Effector CD4-positive, alpha-beta T cell (primary cell): ENCODE measurements at regions not wholly inside any gene's neighbourhood (a gene's known extent, or its start where the extent isn't known, plus 50 kb on each side); places are given as distances from the start of the nearest gene placed in this dataset.
"Not testable (repeated sequence)": the region's sequence is repeated elsewhere in the genome, so short reads cannot be mapped to it uniquely, and the experiment has no call there.

Experiments used
- DNase-seq: peaks from one replicate; pipeline ENCODE4 v3.0.0-alpha.2; 2020

DNA sequence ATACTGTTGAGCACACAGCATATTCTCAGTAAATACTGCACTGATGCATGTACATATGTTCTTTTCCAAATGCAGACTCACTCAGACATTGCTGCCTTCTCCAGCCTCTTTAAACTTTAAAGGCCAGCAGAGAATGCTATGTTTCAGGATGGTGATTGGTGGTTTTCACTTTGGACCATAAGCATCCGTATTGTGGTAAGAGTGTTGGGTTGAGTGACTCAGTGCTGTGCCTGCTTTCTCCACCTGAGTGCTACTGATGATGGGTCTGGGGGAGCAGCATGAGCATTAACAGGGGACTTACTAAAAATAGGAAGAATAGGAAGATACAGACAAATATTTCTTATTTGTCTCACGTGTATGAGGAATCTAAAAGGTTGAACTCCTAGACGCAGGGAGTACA is 56.3 kb upstream of the ZNF92 start:
- no peak for DNase-seq

DNA sequence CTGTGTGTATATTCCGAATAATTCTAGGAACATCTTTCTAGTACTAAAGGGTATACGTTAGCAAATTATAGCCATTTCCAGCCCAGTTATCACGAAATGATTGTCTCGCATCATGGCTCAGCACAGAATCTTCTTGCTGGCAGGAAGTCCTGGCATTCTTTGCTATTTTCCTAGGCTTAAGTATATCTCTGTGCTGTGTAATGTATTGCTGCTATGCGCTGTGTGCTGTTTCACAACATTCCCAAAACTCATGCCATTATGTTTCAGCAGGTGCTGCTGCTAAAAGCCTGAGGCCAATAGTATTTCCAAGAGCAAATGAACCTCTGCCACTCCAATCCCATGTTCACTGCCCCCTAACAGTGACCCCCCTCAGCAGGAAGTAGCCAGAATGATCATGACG is 62.9 kb upstream of the ZNF92 start:
- no peak for DNase-seq

DNA sequence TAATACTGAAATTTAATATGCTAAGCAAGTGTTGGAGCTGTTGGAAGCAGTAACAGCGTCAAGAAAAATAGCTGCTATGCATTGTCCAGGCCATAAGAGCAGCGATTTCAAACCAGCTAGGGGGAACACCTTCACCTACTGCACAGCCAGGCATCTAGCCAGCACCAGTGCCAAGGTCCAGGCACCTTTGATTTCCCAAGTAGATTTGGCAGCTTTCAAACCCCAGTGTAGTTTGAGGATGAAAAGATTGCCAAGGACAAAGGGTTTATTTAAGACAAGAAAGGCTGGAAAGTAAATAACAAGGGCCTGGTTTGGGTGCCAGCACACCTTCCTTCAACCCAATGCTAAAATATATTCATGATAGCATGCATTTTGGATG is 65.4 kb upstream of the ZNF92 start:
- no peak for DNase-seq

DNA sequence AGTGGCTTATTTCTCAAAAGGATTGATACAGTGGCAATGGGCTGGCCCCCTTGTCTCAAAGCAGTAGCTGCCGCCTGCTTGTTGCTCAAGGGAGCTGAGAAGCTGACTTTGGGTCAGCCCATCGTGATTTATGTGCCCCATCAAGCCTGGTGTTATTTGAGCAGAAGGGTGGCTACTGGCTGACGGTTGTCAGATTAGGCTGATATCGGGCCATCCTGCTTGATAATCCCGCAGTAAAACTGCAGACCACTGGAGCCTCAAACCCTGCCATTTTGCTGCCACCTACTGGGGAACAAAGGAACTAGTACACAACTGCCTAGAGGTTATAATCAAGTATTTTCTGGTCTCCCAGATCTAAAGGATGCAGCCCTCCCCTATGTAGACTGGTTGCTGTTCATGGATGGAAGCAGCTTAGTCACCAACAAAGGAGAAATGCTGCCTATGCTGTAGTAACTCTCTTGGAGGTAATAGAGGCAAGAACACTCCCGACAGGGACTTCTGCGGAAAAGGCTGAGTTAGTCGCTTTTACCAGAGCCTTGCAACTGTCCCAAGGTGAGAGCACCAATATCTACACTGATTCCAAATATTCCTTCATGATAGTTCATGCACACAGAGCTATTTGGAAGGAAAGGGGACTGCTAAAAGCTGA is 65.9 kb upstream of the ZNF92 start:
- DNase-seq, result peak; percentile 3

DNA sequence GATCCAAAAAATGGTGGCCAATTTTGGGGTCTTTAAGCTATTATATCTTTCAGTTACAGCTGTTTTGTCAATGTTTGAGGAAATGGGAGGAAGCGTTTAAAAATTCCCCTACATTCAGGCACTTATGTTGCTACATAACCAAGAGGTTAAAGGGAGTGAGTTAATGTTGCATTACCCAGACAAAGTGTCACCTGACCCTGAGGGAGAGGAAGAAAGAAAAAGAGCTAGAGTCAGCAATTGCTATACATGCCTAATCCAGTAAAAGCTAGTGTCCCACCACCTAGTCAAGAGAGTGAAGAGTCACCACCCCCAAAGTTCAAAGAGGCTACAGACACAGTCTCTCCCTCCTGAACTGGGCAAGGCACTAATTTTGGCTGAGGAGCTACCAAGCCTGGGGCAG is 69.5 kb upstream of the ZNF92 start:
- no peak for DNase-seq

DNA sequence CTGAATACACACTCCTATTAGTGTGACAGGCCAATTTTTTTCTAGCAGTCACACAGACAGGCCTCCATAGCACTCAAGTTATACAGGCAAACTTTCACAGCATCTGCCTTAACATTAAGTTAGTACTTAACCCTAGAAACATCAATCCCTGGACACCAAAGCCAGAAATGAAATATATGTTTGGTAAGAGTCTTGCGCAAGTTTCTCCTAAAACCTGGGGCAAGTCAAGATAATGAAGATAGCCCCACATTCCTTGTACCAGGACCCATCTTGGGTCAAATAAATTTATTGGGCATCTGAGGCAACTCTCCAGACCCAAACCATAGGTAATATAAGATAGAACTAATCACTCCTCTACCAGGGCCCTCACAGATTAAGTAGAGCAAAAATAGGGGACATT is 70.8 kb upstream of the ZNF92 start:
- DNase-seq, result no peak

DNA sequence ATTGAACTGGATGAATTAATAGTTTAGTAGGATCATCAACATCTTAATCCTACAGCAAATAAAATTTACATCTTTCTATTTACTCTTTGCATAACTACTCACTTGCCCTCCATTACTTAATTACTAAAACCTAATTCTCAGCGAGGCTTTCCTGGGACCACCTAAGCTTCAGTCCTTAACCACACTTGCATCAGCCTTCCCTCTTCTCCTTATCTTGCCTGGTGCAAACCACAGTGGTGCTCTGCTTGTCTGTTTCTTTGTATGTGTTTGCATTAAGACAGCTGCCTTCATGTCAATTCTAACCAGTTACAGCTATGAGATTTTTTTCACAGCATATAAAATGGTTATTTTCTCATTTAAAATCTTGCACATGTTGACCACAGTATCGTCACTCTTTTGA is 72.6 kb upstream of the ZNF92 start:
- no peak for DNase-seq

DNA sequence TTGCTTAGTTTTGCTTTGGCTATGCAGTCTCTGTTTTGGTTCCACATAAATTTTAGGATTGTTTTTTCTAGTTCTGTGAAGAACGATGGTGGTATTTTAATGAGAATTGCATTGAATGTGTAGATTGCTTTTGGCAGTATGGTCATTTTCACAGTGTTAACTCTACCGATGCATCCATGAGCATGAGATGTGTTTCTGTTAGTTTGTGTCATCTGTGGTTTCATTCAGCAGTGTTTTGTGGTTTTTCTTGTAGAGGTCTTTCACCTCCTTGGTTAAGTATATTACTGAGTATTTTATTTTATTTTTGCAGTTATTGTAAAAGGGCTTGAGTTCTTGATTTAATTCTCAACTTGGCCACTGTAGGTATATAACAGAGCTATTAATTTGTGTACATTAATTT is 78.2 kb upstream of the ZNF92 start:
- no peak for DNase-seq

DNA sequence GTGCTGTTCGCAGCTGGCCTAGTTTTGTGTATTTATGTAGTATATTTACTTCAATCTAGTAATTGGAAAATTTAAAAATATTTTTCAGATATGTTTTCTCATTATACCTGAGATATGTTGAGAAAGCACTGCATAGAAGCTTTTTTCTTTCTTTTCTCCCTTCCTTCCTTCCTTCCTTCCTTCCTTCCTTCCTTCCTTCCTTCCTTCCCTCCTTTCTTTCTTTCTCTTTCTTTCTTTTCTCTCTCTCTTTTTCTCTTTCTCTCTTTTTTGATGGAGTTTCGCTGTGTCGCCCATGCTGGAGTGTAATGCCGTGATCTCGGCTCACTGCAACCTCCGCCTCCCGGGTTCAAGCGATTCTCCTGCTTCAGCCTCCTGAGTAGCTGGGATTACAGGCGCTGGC is 83.3 kb upstream of the ZNF92 start:
- not testable (repeated sequence) for DNase-seq

DNA sequence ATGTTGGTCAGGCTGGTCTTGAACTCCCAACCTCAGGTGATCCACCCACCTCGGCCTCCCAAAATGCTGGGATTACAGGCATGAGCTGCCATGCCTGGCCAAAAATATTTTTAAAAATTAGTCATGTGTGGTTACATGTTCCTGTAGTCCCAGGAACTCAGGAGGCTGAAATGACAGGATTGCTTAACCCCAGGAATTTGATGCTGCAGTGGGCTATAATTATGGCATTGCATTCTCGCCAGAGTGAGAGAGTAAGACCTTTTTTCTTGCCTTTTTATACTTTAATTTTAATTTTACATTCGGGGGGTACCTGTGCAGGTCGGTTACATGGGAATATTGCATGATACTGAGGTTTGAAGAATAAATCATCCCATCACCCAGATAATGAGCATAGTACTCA is 86.6 kb upstream of the ZNF92 start:
- DNase-seq, result no peak

DNA sequence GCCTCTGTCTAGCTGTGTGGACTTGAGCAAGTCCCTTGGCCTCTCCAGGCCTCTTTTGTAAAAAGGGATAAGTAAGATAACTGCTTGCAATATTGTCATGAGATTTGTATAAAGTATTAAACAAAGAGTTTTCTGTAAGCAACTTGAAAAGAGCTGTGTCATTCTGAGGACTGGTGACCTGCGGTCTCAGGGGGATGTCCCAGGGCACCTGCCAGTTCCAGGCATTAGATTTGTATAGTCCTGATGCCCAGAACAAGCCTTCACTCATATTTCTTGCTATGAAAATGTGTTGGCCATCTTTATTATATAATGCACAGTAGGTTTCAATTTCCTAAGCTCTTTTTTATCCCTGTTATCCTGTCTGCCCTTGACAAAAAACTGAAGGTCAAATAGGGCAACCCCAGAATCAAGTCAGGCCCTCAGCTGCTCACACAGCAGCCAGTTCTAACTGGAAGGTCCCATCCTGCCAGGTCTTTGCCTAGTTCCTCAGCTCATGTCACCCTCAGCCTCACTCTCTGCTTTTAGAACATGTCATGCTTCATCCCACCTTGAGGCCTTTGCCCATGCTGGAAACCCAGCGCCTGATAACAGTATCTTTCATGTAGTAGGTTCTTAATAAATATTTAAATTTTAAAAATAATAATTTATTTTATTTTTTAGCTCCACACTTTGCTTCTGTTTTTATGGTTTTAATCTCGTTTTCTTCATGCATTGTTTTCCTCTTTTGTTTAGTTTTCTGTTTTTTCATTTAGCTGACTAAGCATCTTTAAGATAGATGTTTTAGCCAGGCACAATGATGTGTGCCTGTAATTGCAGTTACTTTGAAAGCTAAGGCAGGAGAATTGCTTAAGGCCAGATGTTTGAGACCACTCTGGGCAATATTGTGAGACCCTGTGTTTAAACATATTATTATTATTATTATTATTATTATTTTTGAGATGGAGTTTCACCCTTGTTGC is 87.5 kb upstream of the ZNF92 start:
- no peak for DNase-seq

DNA sequence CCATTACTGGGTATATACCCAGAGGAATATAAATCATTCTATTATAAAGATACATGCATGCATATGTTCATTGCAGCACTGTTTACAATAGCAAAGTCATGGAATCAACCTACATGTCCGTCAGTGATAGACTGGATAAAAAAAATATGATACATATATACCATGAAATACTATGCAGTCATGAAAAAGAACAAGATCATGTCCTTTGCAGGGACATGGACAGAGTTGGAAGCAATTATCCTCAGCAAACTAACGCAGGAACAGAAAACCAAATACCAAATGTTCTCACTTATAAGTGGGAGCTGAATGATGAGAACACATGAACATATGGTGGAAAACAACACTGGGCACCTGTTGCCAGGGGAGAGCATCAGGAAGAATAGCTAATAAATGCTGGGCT is 88.4 kb upstream of the ZNF92 start:
- DNase-seq, result not testable (repeated sequence)

DNA sequence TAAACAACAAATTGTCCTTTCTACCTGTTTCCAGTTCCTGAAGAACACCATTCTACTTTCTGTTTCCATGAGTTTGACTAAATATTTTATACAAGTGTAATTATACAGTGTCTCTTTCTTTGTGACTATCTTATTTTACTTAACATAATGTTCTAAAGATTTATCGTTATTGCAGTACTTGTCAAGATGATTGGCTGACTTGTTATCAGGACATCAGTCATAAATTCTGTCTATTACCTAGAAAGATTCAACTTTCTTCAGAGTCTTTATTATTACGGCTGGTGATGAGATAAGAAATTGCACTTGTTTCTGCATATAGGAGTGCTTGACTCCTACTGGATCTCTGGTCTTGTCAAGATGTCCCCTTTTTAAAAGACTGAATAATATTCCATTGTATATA is 93.9 kb upstream of the ZNF92 start:
- no peak for DNase-seq

DNA sequence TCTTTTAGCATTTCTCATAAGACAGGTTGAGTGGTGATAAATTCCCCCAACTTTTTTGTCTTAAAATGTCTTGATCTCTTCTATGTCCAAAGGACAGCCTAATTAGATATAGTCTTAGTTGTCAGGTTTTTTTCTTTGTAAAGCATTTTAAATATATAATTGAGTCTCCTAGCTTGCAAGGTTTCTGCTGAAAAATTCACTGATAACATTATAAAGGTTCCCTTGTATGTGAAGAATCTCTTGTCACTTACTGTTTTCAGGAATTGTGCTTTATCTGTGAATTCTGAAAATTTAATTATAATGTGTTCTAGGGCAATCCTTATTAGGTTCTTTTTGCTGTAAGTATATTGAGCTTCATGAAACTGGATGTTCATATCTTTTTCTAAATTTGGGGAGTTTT is 96.8 kb upstream of the ZNF92 start:
- no peak for DNase-seq

DNA sequence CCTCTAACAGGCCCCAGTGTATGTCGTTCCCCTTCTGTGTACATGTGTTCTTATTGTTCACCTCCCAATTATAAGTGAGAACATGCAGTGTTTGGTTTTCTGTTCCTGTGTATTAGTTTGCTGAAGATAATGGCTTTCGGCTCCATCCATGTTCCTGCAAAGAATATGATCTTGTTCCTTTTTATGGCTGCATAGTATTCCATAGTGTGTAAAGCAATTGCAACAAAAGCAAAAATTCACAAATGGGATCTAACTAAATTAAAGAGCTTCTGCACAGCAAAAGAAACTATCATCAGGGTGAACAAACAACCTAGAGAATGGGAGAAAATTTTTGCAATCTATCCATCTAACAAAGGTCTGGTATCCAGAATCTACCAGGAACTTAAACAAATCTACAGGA is 102.2 kb upstream of the ZNF92 start:
- not testable (repeated sequence) for DNase-seq

DNA sequence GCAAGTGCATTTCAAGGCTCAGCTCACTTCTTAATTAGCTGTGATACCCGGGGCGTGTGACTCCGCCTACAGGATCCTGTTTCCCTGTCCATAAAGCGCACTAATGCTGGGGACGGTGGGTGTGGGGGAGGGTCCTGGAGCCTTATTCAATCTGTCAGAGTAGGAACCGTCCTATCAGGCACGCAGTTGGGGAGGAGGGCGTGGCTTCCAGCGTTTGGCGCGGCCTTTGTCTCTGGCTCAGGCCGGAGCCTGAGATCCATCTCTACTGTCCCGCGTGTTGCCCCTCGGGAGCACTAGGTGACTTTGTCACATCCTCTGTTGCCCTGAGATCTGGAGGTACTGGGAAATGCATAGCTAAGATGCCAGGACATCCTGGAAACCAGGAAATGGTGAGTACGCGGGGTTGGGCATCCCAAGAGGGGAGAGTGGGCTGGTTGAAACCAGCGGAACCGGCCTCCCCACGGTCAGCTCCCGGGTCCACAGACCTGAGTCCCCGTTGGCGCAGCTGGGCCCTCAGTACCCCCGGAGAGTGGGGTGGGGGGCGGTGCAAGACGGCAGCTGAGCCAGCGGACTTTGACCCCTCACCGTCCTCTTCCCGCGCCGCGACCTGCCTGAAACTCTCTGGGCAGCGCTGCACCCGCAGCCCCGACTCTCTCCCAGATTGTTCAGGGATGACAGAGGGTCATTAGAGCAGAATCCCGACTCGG is 104.4 kb upstream of the ZNF92 start:
- no peak for DNase-seq

DNA sequence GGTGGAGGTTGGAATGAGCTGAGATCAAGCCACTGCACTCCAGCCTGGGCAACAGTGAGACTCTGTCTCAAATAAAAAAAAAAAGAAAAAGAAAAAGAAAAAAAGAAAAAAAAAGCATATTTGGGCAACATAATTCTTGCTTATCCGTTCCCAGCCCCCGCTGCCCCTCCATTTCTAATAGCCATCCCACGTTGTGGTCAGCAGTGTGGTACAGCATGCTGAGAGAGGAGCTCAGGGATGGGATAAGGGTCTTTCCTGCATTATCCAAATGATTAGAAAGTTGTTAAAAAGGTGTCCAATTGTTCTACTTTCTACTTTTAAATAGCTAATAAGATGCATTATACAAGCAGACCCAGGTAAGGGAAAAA is 104.9 kb upstream of the ZNF92 start:
- no peak for DNase-seq

DNA sequence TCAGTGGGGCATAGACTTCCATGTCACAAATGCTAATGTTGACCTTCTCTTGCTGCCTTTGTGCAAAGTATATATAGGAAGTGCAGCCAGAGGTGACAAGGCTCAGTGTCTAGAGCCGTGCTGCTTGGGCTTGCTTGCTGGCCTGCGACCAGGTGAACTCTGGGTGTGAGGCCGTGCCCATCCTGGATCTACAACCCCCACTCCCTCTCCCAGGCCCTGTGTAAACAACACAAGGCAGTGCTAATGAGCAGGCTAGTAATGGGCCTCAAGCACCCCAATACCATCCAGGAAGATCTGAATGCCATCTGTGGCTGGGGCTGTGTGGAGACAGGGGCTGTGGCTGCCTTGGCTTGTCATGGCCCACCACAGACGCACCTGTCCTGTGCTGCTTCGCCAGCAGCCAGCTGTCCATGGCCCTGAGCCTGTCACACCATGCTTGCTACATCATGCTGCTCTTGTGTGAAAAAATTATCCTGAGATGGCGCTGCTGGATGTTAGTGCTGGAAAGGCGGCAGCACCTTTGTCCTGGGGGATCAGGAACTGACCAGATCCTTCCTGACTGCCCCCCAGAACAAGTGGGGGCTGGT is 107.6 kb upstream of the ZNF92 start:
- DNase-seq, result no peak

DNA sequence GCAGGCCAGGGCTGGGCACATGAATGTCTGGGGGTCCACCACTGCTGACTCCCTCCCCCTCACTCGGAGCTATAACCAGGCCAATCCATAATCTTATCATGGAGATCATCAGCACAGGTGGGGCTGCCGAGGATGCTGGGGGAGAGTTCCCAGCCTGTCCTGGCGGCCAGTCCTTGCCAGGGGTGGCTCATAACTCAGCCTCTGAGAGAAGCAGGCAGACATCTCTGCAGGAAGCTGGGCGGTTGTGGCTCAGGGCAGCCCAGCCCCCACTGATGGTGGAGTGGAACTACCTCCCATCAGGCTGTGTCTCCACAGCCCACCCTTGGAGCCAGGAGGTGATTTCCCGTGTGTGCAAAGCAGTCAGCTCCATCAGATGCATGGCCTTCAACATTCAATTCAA is 109.4 kb upstream of the ZNF92 start:
- no peak for DNase-seq

DNA sequence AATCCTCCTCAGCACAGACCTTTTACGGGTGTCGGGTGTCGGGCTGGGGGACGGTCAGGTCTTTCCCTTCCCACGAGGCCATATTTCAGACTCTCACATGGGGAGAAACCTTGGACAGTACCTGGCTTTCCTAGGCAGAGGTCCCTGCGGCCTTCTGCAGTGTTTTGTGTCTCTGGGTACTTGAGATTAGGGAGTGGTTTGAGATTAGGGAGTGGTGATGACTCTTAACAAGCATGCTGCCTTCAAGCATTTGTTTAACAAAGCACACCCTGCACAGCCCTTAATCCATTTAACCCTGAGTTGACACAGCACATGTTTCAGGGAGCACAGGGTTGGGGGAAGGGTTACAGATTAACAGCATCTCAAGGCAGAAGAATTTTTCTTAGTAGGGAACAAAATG is 113.0 kb upstream of the ZNF92 start:
- DNase-seq, result not testable (repeated sequence)

DNA sequence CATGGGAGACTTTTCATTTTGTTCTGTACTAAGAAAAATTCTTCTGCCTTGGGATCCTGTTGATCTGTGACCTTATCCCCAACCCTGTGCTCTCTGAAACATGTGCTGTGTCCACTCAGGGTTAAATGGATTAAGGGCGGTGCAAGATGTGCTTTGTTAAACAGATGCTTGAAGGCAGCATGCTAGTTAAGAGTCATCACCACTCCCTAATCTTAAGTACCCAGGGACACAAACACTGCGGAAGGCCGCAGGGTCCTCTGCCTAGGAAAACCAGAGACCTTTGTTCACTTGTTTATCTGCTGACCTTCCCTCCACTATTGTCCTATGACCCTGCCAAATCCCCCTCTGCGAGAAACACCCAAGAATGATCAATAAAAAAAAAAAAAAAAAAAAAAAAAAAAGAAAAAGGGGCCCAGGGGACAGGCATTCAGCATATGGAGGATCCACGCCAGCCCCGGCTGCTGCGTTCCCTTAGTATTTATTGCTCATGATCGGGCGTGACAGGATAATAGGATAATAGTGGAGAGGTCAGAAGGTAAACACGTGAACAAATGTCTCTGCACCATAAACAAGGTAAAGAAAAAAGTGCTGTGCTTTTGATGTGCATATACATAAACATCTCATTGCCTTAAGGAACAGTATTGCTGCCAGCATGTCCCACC is 113.7 kb upstream of the ZNF92 start:
- not testable (repeated sequence) for DNase-seq

DNA sequence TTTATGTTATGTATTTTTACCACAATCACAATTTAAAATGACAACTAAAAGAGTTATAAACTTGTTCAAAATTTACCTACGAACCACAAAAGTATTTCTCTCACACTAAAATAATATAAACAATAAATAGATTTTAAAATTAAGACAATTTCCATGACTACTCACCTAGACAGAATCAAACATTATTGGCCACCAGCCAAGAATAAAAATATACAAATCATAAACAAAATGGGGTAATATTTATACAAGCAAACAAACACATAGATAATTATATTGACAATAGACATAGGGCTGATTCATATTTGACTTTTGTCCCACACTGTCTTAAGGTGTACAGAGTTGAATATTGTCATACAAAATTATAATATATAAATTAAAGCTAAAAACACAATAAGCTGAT is 119.6 kb upstream of the ZNF92 start:
- no peak for DNase-seq
